IPS DF 4.7 (cell line): ENCODE measurements at regions not wholly inside any gene's neighbourhood (a gene's known extent, or its start where the extent isn't known, plus 50 kb on each side); places are given as distances from the start of the nearest gene placed in this dataset.

ENCODE experiments used
- DNase-seq: peaks from one replicate; pipeline ENCODE4 v3.0.0-alpha.2; 2013; ENCODE audit warnings: low spot score; ENCODE audit errors: extremely low read depth

DNA sequence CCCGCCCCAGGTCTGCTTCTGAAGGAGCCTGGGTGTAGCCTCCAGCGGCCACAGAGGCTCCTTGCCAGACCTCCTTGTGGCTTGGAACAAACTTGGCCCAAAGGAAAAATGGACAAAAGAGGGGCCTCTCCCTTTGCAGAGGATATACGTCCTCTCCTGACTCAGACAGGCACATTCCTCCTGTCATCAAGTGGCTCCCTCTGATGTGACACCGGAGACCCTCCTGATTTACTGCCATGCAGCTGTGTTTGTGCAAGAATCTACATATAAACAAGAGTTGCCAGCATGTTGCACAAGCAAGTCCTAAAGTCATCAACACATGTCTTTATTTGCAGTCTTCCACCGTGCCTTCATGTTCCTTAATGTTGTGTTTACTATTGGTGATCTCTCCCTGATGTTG, 54.1 kb upstream of the F3 start:
- no peak for DNase-seq

DNA sequence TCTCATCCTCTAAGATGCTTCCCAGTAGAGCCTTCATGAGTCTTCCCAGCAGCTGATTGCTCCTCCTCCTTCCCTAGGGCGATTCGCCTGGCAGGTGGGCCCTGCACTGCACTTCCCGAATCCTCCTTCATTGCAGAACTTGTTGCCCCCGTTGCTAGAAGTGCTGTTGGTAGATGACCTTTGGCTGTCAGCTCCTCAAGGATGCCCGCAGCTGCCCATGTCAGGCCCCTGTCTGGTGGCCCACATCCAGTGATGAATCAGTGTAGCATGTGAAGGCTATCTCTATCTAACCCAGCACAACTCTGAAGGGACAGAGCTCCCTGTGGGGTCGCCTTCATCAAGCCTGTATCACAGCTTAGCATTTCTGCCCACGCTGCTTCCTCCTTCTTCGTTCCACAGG, 52.1 kb upstream of the F3 start:
- DNase-seq, result no peak

DNA sequence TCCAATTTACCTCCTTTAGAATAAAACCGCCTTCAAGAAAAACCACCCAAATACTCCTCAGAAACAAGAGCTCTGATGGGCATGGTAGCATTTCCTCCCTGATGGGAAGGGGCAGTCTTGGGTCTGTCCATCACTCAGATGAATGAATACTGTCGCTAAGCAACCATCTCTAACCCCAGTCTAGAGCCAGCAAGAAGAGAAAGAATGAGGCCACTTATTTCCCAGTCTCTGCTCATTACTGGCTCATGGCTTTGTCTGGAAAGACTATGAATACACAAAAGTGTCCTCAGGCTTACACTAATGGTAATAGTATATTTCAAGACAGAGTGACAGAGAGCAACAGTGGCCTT, 51.0 kb upstream of the F3 start:
- no peak for DNase-seq

DNA sequence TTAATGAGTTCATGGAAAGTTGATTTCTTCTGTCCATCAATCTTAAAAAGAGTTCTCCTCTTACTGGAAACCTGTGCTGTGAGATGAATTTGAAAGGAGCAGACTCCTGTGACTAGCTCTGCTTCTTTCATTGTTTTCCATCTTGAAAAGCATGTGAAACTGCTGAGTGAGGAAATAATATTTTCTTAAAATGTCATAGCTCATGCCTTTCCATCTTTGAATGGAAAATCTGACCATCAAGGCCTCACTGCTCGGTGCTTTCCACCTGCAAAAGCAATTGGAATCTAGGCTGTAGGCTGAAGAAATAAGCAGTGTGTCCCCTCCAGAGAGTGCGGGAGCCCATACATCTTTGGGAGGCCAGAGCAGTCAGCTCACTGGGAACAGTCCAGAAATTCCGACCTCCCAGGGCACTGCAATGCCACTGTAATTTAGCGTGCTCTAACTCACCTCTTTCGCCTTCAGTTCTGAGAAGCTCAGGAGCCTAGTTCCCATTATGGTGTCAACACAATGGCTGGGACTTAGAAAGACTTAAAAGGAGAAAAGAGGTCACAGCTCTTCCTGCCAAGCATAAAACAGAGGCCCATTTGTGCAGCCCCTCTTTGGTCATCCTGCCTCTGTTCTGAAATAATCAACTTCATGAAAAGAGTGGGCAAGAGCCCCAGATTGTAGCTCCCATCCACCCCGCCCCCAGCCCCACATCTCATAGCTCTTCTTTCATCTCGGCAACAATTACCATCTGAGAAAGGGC, 50.4 kb upstream of the F3 start:
- DNase-seq, result no peak
